SJCRH30 (cell line): ENCODE measurements at regions not wholly inside any gene's neighbourhood (a gene's known extent, or its start where the extent isn't known, plus 50 kb on each side); places are given as distances from the start of the nearest gene placed in this dataset.
"Not testable (repeated sequence)": the region's sequence is repeated elsewhere in the genome, so short reads cannot be mapped to it uniquely, and the experiment has no call there.

Experiments used
- DNase-seq, 2 experiments: peaks; one replicate each; pipeline ENCODE4 v3.0.0-alpha.2; 2015 to 2020
- H3K27ac ChIP-seq: fragments of 250-450 bp; sonication (Bioruptor Pico); 2 replicates; pipeline ENCODE4 v1.5.1; 2020; ENCODE audit warnings: mild to moderate bottlenecking, moderate library complexity
- H3K27me3 ChIP-seq: fragments of 250-450 bp; sonication (Bioruptor Pico); 2 replicates; pipeline ENCODE4 v1.5.1; 2020; ENCODE audit warnings: mild to moderate bottlenecking, moderate library complexity
- H3K36me3 ChIP-seq: fragments of 250-450 bp; sonication (Bioruptor Pico); 2 replicates; pipeline ENCODE4 v1.5.1; 2020; ENCODE audit warnings: mild to moderate bottlenecking, moderate library complexity
- H3K4me1 ChIP-seq: fragments of 250-450 bp; sonication (Bioruptor Pico); 2 replicates; pipeline ENCODE4 v1.5.1; 2020; ENCODE audit warnings: mild to moderate bottlenecking, moderate library complexity
- H3K4me3 ChIP-seq: fragments of 250-450 bp; sonication (Bioruptor Pico); 2 replicates; pipeline ENCODE4 v1.5.1; 2020; ENCODE audit warnings: mild to moderate bottlenecking, moderate library complexity
- H3K9me3 ChIP-seq: fragments of 250-450 bp; sonication (Bioruptor Pico); replicated peaks from 2 replicates; pipeline ENCODE4 v1.5.1; 2020; ENCODE audit warnings: mild to moderate bottlenecking, moderate library complexity

DNA sequence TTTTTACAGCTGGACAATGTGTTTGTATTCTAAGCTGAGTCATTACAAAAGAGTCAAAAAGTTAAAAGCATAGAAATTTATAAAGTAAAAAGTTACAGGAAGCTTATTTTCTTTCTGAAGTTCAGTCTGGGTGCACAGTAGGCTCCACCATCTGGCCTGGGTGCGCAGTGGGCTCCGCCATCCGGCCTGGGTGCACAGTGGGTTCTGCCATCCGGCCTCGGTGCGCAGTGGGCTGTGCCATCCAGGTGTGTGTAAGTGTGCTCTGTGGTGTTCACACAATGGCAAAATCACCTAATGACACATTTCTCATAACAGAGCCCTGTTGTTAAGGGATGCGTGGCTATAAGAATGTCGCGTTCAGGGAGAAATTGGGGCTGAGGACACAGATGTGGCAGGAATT lies 195.5 kb downstream of the ANKRD30B start:
- no peak for DNase-seq
- Histone ChIP-seq H3K4me3 (no peak overlapping the region), H3K9me3 (no peaks in the 10 kb centered on the region), H3K27me3 (no peaks in the 10 kb centered on the region), H3K36me3 (no peaks in the 10 kb centered on the region), H3K4me1 (no peaks in the 10 kb centered on the region), H3K27ac (no peak overlapping the region)

DNA sequence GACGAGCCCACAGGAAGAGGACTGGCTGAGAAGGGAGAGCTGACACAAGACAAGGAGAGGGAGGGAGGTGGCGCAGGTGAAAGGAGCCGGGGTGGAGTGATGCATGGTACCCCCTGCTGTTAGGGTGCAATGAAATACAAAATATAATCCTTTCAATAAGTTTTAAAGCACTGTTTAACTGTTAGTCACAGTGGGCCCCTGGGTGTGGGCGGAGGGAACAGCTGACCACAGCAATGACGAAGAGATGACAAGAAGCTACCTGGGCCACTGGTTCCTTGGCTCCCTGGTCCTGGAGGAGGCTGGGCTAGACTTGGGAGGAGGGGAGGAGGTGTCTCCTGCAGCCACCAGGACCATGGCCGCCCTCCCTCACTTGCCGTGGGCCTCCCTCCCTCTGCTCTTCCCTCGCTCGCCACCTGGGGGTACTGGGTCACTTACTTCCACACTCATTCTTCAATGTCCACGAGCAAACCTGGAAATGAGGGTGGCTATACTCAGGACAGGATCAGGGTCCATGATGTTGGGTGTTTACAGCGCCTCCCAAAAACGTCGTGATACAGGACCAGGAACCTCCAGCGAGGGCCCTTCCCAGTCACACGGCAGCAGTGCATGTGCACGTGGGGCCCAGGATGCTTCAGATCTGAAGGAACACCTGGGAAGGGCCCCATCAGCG lies 196.1 kb downstream of the ANKRD30B start:
- no peaks in the 10 kb centered on the region for H3K27me3 ChIP-seq
- H3K4me3 ChIP-seq: no peak overlapping the region
- H3K4me1 ChIP-seq: no peaks in the 10 kb centered on the region
- no peaks in the 10 kb centered on the region for H3K9me3 ChIP-seq
- no peak overlapping the region for H3K27ac ChIP-seq
- no peak for DNase-seq
- no peaks in the 10 kb centered on the region for H3K36me3 ChIP-seq

DNA sequence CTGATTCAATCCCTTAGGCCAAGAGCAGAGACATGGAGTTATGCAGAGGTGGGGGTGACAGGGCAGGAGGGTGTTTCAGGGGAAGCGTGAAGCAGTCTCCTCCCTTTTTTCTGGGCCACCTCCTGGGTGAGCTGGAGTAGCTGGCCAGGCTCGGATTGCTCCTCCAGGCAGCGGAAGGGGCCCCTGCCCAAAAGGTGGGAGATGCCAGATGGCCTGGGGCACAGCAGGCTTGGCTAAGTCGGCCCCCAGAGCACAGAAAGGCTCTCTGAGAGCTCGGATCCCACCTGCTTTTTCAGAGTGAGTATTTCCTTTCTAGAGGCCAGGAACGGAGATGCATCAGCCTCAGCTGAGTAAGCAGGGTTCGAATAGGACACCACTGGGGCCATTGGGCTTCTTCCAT lies 196.9 kb downstream of the ANKRD30B start:
- no peaks in the 10 kb centered on the region for H3K9me3 ChIP-seq
- no peak overlapping the region for H3K4me3 ChIP-seq
- H3K27me3 ChIP-seq: no peaks in the 10 kb centered on the region
- no peak overlapping the region for H3K27ac ChIP-seq
- DNase-seq: no peak
- H3K4me1 ChIP-seq: no peaks in the 10 kb centered on the region
- H3K36me3 ChIP-seq: no peaks in the 10 kb centered on the region

DNA sequence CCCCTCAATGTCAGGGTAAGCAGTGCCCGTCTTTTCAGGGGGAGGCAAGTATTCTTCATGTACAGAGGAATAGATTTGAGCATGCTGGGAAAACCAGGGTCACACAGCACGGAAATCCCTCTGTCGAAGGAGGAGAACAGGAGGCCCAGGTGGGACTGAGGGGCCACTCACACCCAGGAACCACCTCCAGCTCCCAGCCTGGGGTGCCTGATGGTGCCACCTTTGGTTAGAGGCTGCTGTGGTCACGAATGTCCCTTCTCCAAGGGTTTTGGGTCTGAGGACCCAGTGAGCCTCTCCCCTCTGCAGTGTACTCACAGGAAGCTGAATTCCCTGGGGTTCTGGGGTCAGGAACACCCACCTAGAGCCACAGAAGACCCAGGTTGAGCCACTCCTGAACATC lies 197.3 kb downstream of the ANKRD30B start:
- DNase-seq: no peak
- no peaks in the 10 kb centered on the region for H3K27me3 ChIP-seq
- no peak overlapping the region for H3K4me3 ChIP-seq
- no peaks in the 10 kb centered on the region for H3K9me3 ChIP-seq
- H3K36me3 ChIP-seq: no peaks in the 10 kb centered on the region
- no peak overlapping the region for H3K27ac ChIP-seq
- no peaks in the 10 kb centered on the region for H3K4me1 ChIP-seq

DNA sequence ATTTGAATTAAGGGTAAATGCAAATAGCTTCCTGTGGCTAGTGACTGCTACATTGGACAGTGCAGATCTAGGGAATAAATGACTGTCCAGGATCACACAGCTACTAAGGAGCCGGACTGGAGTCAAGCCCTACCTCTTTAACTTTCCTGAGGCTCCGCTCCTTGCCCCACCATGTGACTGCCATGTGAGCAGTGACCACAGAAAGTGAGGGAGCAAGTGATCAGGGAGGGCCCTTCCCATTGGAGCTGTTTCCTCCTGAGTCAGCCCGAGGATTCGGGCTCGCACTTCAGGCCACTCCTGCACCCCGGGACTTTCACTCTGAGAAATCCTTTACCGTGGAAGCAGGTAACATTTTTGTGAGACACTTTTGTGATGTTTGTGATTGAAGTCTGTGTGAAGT lies 198.0 kb downstream of the ANKRD30B start:
- DNase-seq: no peak
- Histone ChIP-seq H3K4me3 (no peak overlapping the region), H3K9me3 (no peaks in the 10 kb centered on the region), H3K36me3 (no peaks in the 10 kb centered on the region), H3K27me3 (no peaks in the 10 kb centered on the region), H3K4me1 (no peaks in the 10 kb centered on the region), H3K27ac (no peak overlapping the region)

- not testable (repeated sequence) for H3K4me3 ChIP-seq, H3K27me3 ChIP-seq, H3K4me1 ChIP-seq, H3K9me3 ChIP-seq, H3K27ac ChIP-seq, DNase-seq, H3K36me3 ChIP-seq
Observed at GRCh38 chr18:14946741-14947470, 198.9 kb downstream of the ANKRD30B start.

GRCh38 chr18:14947482-14948162 lies 199.7 kb downstream of the ANKRD30B start:
- DNase-seq: no peak
- no peaks in the 10 kb centered on the region for H3K4me1 ChIP-seq

GRCh38 chr18:14948163-14948540 lies 200.2 kb downstream of the ANKRD30B start:
- Histone ChIP-seq H3K4me3 (no peak overlapping the region), H3K4me1 (no peaks in the 10 kb centered on the region), H3K36me3 (no peaks in the 10 kb centered on the region), H3K9me3 (no peaks in the 10 kb centered on the region), H3K27ac (no peak overlapping the region), H3K27me3 (no peaks in the 10 kb centered on the region)
- DNase-seq: no peak

More at GRCh38 chr18:14947482-14948162, 199.7 kb downstream of the ANKRD30B start:
- Histone ChIP-seq H3K9me3 (no peaks in the 10 kb centered on the region), H3K27ac (no peak overlapping the region), H3K4me3 (no peak overlapping the region), H3K27me3 (no peaks in the 10 kb centered on the region), H3K36me3 (no peaks in the 10 kb centered on the region)

- H3K4me1 ChIP-seq: no peaks in the 10 kb centered on the region
- no peak overlapping the region for H3K27ac ChIP-seq
- no peaks in the 10 kb centered on the region for H3K9me3 ChIP-seq
- DNase-seq: no peak
- H3K4me3 ChIP-seq: no peak overlapping the region
- no peaks in the 10 kb centered on the region for H3K27me3 ChIP-seq
- no peaks in the 10 kb centered on the region for H3K36me3 ChIP-seq
Observed at GRCh38 chr18:14949800-14950664, 202.1 kb downstream of the ANKRD30B start.

- H3K4me1 ChIP-seq, H3K36me3 ChIP-seq, H3K4me3 ChIP-seq, H3K27ac ChIP-seq, DNase-seq, H3K9me3 ChIP-seq, H3K27me3 ChIP-seq: not testable (repeated sequence)
Observed at GRCh38 chr18:14952444-14953077, 204.6 kb downstream of the ANKRD30B start.

DNA sequence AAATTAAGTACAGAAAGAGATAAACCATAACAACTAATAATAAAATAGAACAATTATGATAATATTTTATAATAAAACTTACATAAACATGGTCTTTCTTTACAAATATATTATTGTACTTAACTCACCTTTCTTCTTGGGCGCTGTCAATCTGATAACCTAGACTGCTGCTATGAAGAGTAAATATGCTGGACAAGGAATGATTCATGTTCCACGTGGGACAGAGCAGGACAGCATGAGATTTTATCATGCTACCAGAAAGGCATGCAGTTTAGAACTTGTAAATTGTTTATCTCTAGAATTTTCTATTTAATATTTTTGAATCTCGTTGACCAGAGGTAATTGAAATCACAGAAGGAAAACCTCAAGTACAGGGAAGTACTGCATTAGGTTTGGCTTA lies 210.7 kb downstream of the ANKRD30B start:
- no peak overlapping the region for H3K4me3 ChIP-seq
- H3K27me3 ChIP-seq: no peaks in the 10 kb centered on the region
- no peak for DNase-seq
- H3K27ac ChIP-seq: no peak overlapping the region
- H3K36me3 ChIP-seq: no peaks in the 10 kb centered on the region
- no peaks in the 10 kb centered on the region for H3K9me3 ChIP-seq
- H3K4me1 ChIP-seq: no peaks in the 10 kb centered on the region

GRCh38 chr18:14959550-14959949 lies 211.6 kb downstream of the ANKRD30B start:
- Histone ChIP-seq H3K27me3 (no peaks in the 10 kb centered on the region), H3K9me3 (no peaks in the 10 kb centered on the region), H3K36me3 (no peaks in the 10 kb centered on the region), H3K4me1 (no peaks in the 10 kb centered on the region), H3K4me3 (no peak overlapping the region), H3K27ac (no peak overlapping the region)
- DNase-seq: no peak

DNA sequence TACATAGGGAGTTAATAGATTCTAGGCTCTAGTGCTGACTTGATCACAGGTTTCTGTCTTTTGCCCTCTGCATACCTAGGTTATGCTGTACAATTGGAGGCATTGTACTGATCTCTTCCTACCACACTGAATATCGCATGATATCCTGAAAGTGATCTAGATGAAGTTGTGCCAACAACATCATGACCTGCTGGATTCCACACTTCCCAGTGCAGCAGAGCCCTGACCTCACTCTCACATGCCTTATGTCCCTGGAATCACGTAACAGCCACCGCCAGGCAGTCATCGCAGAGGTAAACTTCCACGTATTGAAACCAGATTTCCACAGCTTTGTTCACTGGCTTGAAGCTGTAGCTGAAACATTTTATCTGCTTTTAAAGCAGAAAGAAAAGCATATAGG lies 214.0 kb downstream of the ANKRD30B start:
- DNase-seq: no peak

GRCh38 chr18:14962626-14963025 lies 214.7 kb downstream of the ANKRD30B start:
- H3K4me1 ChIP-seq: no peaks in the 10 kb centered on the region
- no peak overlapping the region for H3K27ac ChIP-seq
- H3K27me3 ChIP-seq: no peaks in the 10 kb centered on the region
- no peaks in the 10 kb centered on the region for H3K36me3 ChIP-seq
- no peaks in the 10 kb centered on the region for H3K9me3 ChIP-seq
- DNase-seq: no peak
- no peak overlapping the region for H3K4me3 ChIP-seq

More for the DNA sequence above, 214.0 kb downstream of the ANKRD30B start:
- Histone ChIP-seq H3K4me3 (no peak overlapping the region), H3K27me3 (no peaks in the 10 kb centered on the region), H3K36me3 (no peaks in the 10 kb centered on the region), H3K4me1 (no peaks in the 10 kb centered on the region), H3K27ac (no peak overlapping the region), H3K9me3 (no peaks in the 10 kb centered on the region)
